ENCODE measurements at regions not wholly inside any gene's neighbourhood (a gene's known extent, or its start where the extent isn't known, plus 50 kb on each side); places are given as distances from the start of the nearest gene placed in this dataset.

DNA sequence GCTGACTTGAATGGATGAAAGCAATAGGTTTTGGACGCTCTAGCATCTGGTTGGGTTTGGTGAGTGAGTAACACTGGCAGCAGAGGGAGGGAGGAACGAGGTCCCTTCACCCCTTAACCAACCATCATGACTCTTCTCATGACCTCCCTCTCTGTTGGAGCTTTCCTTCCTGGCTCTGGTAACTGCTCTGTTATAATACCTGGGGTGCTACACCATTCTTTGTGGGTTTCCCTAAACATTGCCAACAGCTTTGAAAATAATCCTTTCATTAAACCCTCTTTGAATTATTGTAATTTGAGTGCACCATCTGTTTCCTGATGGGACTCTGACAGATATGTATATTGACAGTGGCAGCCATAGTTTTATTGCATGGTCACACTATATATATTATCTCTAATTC is 146.2 kb upstream of the PTPRG start:
- TF ChIP-seq, protein P1, sequence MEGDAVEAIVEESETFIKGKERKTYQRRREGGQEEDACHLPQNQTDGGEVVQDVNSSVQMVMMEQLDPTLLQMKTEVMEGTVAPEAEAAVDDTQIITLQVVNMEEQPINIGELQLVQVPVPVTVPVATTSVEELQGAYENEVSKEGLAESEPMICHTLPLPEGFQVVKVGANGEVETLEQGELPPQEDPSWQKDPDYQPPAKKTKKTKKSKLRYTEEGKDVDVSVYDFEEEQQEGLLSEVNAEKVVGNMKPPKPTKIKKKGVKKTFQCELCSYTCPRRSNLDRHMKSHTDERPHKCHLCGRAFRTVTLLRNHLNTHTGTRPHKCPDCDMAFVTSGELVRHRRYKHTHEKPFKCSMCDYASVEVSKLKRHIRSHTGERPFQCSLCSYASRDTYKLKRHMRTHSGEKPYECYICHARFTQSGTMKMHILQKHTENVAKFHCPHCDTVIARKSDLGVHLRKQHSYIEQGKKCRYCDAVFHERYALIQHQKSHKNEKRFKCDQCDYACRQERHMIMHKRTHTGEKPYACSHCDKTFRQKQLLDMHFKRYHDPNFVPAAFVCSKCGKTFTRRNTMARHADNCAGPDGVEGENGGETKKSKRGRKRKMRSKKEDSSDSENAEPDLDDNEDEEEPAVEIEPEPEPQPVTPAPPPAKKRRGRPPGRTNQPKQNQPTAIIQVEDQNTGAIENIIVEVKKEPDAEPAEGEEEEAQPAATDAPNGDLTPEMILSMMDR (conservative IDR thresholded peaks at IDR 0.05 in 1 of 2, IDR thresholded peaks at IDR 0.05 in 1 of 2; ENCODE audit: low read depth in 1 of 2, low read length in 2 of 2) = no peak
- no peak for TF ChIP-seq EZH2 (IDR thresholded peaks at IDR 0.05; ENCODE audit: low read length, missing control alignments)

All from fibroblast of lung (primary cell).